ENCODE measurements at regions not wholly inside any gene's neighbourhood (a gene's known extent, or its start where the extent isn't known, plus 50 kb on each side); places are given as distances from the start of the nearest gene placed in this dataset.

- CTCF ChIA-PET, result no interaction called here
- intact Hi-C loops (cut with micrococcal nuclease), result no loop called here
These were observed 80.2 kb downstream of the HIF1AN start for GRCh38 chr10:100615908-100616307.

More at GRCh38 chr10:100615908-100616307, 80.2 kb downstream of the HIF1AN start:
- no peak overlapping the region for H4K8ac ChIP-seq (ENCODE audit: low read depth in 2 of 2, low read length in 2 of 2)
- H3K79me1 ChIP-seq (ENCODE audit: low read depth in 1 of 2, low read length in 2 of 2), result no peaks in the 10 kb centered on the region
- H3K36me3 ChIP-seq (ENCODE audit: control insufficient read depth, insufficient read depth, low read length), result no peaks in the 10 kb centered on the region
- BruUV-seq (replicated peaks), result no TSS peak
- no peak overlapping the region for H4K5ac ChIP-seq (ENCODE audit: low read depth, low read length)
- POLR2A ChIA-PET (ENCODE audit: unreplicated experiment), result no interaction called here
- in situ Hi-C loops (cut with MboI; ENCODE audit: low sequenced_read_pairs), result no loop called here
- no peak overlapping the region for H2AFZ ChIP-seq (replicated peaks; ENCODE audit: low read length, poor library complexity)
- no peak overlapping the region for H3K4me2 ChIP-seq (ENCODE audit: low read depth, low read length)
- dilution Hi-C loops (cut with HindIII; ENCODE audit: low sequenced_read_pairs, unreplicated experiment), result no loop called here
- H3K56ac ChIP-seq (ENCODE audit: extremely low read depth, insufficient read depth, low read length), result no peak overlapping the region
- no peaks in the 10 kb centered on the region for H4K20me1 ChIP-seq (ENCODE audit: insufficient read depth, low read length)
- H3K4me3 ChIP-seq (ENCODE audit: insufficient read depth, low read depth, low read length), result no peak overlapping the region
- H3K27ac ChIP-seq (ENCODE audit: insufficient read depth, low read length), result no peak overlapping the region
- no peak overlapping the region for H2BK5ac ChIP-seq (ENCODE audit: low read depth, low read length, poor library complexity, severe bottlenecking)
- 45% methylated on average over 2 of the region's 5 CpGs; no CpG with 5 or more reads in 1 of the 2 experiments for WGBS, 2 experiments (ENCODE audit: extremely low coverage in 2 of 2, insufficient read length in 1 of 2)
- no peak overlapping the region for H3K9ac ChIP-seq (ENCODE audit: low read depth, low read length)
- H2BK20ac ChIP-seq (ENCODE audit: low read depth, low read length), result no peak overlapping the region
- DNase-seq (no peak), ATAC-seq (ENCODE audit: low read depth) (no peak)
- H3K18ac ChIP-seq (ENCODE audit: low read depth, low read length), result no peak overlapping the region
- no peak overlapping the region for H2BK120ac ChIP-seq (ENCODE audit: low read depth, low read length)
- H3K9me1 ChIP-seq (ENCODE audit: insufficient read depth, low read length), result no peaks in the 10 kb centered on the region
- no peak overlapping the region for H3K14ac ChIP-seq (replicated peaks; ENCODE audit: low read depth, low read length)
- H2AK5ac ChIP-seq (ENCODE audit: low read depth, low read length), result no peak overlapping the region
- H3K9me3 ChIP-seq (ENCODE audit: control insufficient read depth, insufficient read depth, low read length), result no peaks in the 10 kb centered on the region
- TF ChIP-seq MAFK (IDR thresholded peaks at IDR 0.05; ENCODE audit: low read depth, low read length) (no peak), RAD21 (IDR thresholded peaks at IDR 0.05; ENCODE audit: low read length) (no peak), FOS (IDR thresholded peaks at IDR 0.05; ENCODE audit: low read depth, low read length) (no peak), RFX5 (IDR thresholded peaks at IDR 0.05; ENCODE audit: low read depth, low read length) (no peak), POLR2A (IDR thresholded peaks at IDR 0.05; ENCODE audit: low read depth, low read length) (no peak)
- TF ChIP-seq, protein P1, sequence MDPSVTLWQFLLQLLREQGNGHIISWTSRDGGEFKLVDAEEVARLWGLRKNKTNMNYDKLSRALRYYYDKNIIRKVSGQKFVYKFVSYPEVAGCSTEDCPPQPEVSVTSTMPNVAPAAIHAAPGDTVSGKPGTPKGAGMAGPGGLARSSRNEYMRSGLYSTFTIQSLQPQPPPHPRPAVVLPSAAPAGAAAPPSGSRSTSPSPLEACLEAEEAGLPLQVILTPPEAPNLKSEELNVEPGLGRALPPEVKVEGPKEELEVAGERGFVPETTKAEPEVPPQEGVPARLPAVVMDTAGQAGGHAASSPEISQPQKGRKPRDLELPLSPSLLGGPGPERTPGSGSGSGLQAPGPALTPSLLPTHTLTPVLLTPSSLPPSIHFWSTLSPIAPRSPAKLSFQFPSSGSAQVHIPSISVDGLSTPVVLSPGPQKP (IDR thresholded peaks at IDR 0.05; ENCODE audit: borderline replicate concordance, low read depth, low read length), result no peak
- H2AK9ac ChIP-seq (replicated peaks; ENCODE audit: low read depth, low read length, poor library complexity), result no peak overlapping the region
- H3K4ac ChIP-seq (ENCODE audit: low read depth, low read length), result no peak overlapping the region
- H4K91ac ChIP-seq (ENCODE audit: insufficient read depth, low read depth, low read length), result no peak overlapping the region
- H3K23ac ChIP-seq (ENCODE audit: low read depth, low read length), result no peak overlapping the region
- no peak overlapping the region for H2BK15ac ChIP-seq (ENCODE audit: low read depth, low read length)
- H3K4me1 ChIP-seq (ENCODE audit: control insufficient read depth, insufficient read depth, low read length), result no peaks in the 10 kb centered on the region
- peaks cover 37% of the 10 kb centered on the region for H3K27me3 ChIP-seq (ENCODE audit: control insufficient read depth, insufficient read depth, low read length)
